Liver (tissue), 8 donors: ENCODE measurements at regions not wholly inside any gene's neighbourhood (a gene's known extent, or its start where the extent isn't known, plus 50 kb on each side); places are given as distances from the start of the nearest gene placed in this dataset.

Source experiments
- DNase-seq: peaks from one replicate; pipeline ENCODE4 v3.0.0-alpha.2; 2017; ENCODE audit warnings: low spot score
- H3K27ac ChIP-seq, 2 donors: one replicate each; pipeline ENCODE4 v1.7.0; 2013; ENCODE audit warnings: inconsistent platforms in 2 of 2, low read length in 2 of 2, control low read depth in 1 of 2, low read depth in 1 of 2, mild to moderate bottlenecking in 1 of 2
- H3K27me3 ChIP-seq, 4 donors: one replicate each; pipeline versions ENCODE4 v1.6.1 to v1.7.0; 2013; ENCODE audit warnings: low read length in 3 of 4, inconsistent platforms in 1 of 4, mild to moderate bottlenecking in 1 of 4, moderate library complexity in 1 of 4; ENCODE audit not compliant: control insufficient read depth in 4 of 4, insufficient read depth in 4 of 4
- H3K36me3 ChIP-seq, 4 donors: one replicate each; pipeline versions ENCODE4 v1.6.1 to v1.7.0; 2013; ENCODE audit warnings: low read length in 3 of 4, mild to moderate bottlenecking in 3 of 4, low read depth in 1 of 4, moderate library complexity in 1 of 4; ENCODE audit not compliant: control insufficient read depth in 4 of 4, insufficient read depth in 3 of 4
- H3K4me1 ChIP-seq, 4 donors: one replicate each; pipeline versions ENCODE4 v1.6.1 to v1.7.0; 2013; ENCODE audit warnings: low read length in 3 of 4, mild to moderate bottlenecking in 3 of 4, moderate library complexity in 1 of 4; ENCODE audit not compliant: control insufficient read depth in 4 of 4, insufficient read depth in 4 of 4
- H3K4me3 ChIP-seq, 3 donors: one replicate each; pipeline versions ENCODE4 v1.6.1 to v1.7.0; 2013; ENCODE audit warnings: low read length in 3 of 3, control low read depth in 1 of 3, low read depth in 1 of 3, mild to moderate bottlenecking in 1 of 3
- H3K9ac ChIP-seq, 2 donors: one replicate each; pipeline ENCODE4 v1.7.0; 2013; ENCODE audit warnings: low read length in 2 of 2, mild to moderate bottlenecking in 2 of 2, moderate library complexity in 2 of 2, control low read depth in 1 of 2, low read depth in 1 of 2
- H3K9me3 ChIP-seq, 4 donors: one replicate each; pipeline versions ENCODE4 v1.6.1 to v1.7.0; 2013; ENCODE audit warnings: low read length in 3 of 4; ENCODE audit not compliant: control insufficient read depth in 4 of 4
- EGR1 ChIP-seq, 2 donors: IDR thresholded peaks; 2 replicates each; pipeline ENCODE4 v1.6.1; 2016 to 2018; ENCODE audit warnings: antibody characterized with exemption in 2 of 2, low read depth in 2 of 2
- FOXA1 ChIP-seq: IDR thresholded peaks from 2 replicates; pipeline ENCODE4 v1.6.1; 2016; ENCODE audit warnings: antibody characterized with exemption
- FOXA2 ChIP-seq: IDR thresholded peaks from 2 replicates; pipeline ENCODE4 v1.6.1; 2016; ENCODE audit warnings: antibody characterized with exemption
- GABPA ChIP-seq, 2 donors: IDR thresholded peaks in 1 of 2; conservative IDR thresholded peaks in 1 of 2; 2 replicates each; pipeline ENCODE4 v1.6.1; 2016; ENCODE audit warnings: antibody characterized with exemption in 2 of 2, mild to moderate bottlenecking in 1 of 2, moderate library complexity in 1 of 2
- HNF4A ChIP-seq, 2 donors: conservative IDR thresholded peaks; 2 replicates each; pipeline ENCODE4 v1.6.1; 2016; ENCODE audit warnings: antibody characterized with exemption in 2 of 2, mild to moderate bottlenecking in 2 of 2
- HNF4G ChIP-seq: IDR thresholded peaks from 2 replicates; pipeline ENCODE4 v1.6.1; 2016; ENCODE audit warnings: antibody characterized with exemption
- JUND ChIP-seq, 2 donors: IDR thresholded peaks; 2 replicates each; pipeline ENCODE4 v1.6.1; 2016; ENCODE audit warnings: antibody characterized with exemption in 2 of 2
- NR2F2 ChIP-seq: IDR thresholded peaks from 2 replicates; pipeline ENCODE4 v1.6.1; 2016; ENCODE audit warnings: antibody characterized with exemption
- RAD21 ChIP-seq, 2 donors: IDR thresholded peaks; 2 replicates each; pipeline ENCODE4 v1.6.1; 2016; ENCODE audit warnings: antibody characterized with exemption in 2 of 2, mild to moderate bottlenecking in 2 of 2
- RXRA ChIP-seq, 2 donors: IDR thresholded peaks; 2 replicates each; pipeline ENCODE4 v1.6.1; 2017 to 2018; ENCODE audit warnings: antibody characterized with exemption in 2 of 2, mild to moderate bottlenecking in 1 of 2
- SP1 ChIP-seq: IDR thresholded peaks from 2 replicates; pipeline ENCODE4 v1.6.1; 2018; ENCODE audit warnings: antibody characterized with exemption, mild to moderate bottlenecking
- TAF1 ChIP-seq: conservative IDR thresholded peaks from 2 replicates; pipeline ENCODE4 v1.6.1; 2016; ENCODE audit warnings: antibody characterized with exemption, mild to moderate bottlenecking
- YY1 ChIP-seq: IDR thresholded peaks from 2 replicates; pipeline ENCODE4 v1.6.1; 2016; ENCODE audit warnings: antibody characterized with exemption, mild to moderate bottlenecking
- WGBS: extraction: QIAGEN DNeasy Blood & Tissue Kit; methylation state at CpG from one replicate; pipeline ENCODE4 v1.1.7; 2013; 5-methylcytosine and 5-hydroxymethylcytosine counted together
- TF ChIP-seq, protein P1 (sequence below): IDR thresholded peaks from 2 replicates; pipeline ENCODE4 v1.6.1; 2016; ENCODE audit warnings: antibody characterized with exemption, mild to moderate bottlenecking
- TF ChIP-seq, protein P2 (sequence below): IDR thresholded peaks from 2 replicates; pipeline ENCODE4 v1.6.1; 2016; ENCODE audit warnings: antibody characterized with exemption
- TF ChIP-seq, protein P3 (sequence below): IDR thresholded peaks from 2 replicates; pipeline ENCODE4 v1.6.1; 2016; ENCODE audit warnings: antibody characterized with exemption
- TF ChIP-seq, protein P4 (sequence below): IDR thresholded peaks from 2 replicates; pipeline ENCODE4 v1.6.1; 2016; ENCODE audit warnings: antibody characterized with exemption
- TF ChIP-seq, protein P5 (sequence below): fragments of 150-350 bp; IDR thresholded peaks from 2 replicates; pipeline ENCODE4 v1.5.1; 2017; ENCODE audit warnings: improper control_type of control experiment, low read depth, low read length; ENCODE audit not compliant: missing input control
- donor health status: healthy.
- donor health status: healthy.
- donor health status: healthy.
- donor health status: healthy.
- donor health status: healthy.

DNA sequence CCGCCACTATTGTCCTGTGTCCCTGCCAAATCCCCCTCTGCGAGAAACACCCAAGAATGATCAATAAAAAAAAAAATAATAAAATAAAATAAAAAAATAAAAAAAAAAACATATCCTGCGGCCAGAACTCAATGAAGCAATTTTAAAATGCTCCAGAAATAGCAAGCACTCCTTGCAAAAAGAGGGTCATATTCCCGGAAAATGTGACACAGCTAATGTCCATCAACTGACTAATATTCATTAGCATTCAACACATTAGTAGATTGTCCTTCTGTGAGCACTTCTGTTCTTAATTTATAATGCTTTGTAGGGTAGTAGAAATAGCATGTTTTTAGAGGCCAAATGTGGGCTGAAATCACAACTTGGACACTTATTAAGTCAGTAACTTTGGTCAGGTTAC is 252.3 kb upstream of the SESN3 start:
- 82% methylated on average over 4 of the region's 4 CpGs for WGBS
- TF ChIP-seq RXRA (IDR thresholded peaks at IDR 0.05) (no peak), YY1 (no peak), FOXA2 (no peak), HNF4G (no peak), NR2F2 (no peak), SP1 (no peak), EGR1 (IDR thresholded peaks at IDR 0.05; ENCODE audit: low read depth in 2 of 2) (no peak), HNF4A (conservative IDR thresholded peaks at IDR 0.05) (no peak), RAD21 (IDR thresholded peaks at IDR 0.05) (no peak), GABPA (IDR thresholded peaks at IDR 0.05 in 1 of 2, conservative IDR thresholded peaks at IDR 0.05 in 1 of 2) (no peak), TAF1 (no peak)
- TF ChIP-seq, protein P1, sequence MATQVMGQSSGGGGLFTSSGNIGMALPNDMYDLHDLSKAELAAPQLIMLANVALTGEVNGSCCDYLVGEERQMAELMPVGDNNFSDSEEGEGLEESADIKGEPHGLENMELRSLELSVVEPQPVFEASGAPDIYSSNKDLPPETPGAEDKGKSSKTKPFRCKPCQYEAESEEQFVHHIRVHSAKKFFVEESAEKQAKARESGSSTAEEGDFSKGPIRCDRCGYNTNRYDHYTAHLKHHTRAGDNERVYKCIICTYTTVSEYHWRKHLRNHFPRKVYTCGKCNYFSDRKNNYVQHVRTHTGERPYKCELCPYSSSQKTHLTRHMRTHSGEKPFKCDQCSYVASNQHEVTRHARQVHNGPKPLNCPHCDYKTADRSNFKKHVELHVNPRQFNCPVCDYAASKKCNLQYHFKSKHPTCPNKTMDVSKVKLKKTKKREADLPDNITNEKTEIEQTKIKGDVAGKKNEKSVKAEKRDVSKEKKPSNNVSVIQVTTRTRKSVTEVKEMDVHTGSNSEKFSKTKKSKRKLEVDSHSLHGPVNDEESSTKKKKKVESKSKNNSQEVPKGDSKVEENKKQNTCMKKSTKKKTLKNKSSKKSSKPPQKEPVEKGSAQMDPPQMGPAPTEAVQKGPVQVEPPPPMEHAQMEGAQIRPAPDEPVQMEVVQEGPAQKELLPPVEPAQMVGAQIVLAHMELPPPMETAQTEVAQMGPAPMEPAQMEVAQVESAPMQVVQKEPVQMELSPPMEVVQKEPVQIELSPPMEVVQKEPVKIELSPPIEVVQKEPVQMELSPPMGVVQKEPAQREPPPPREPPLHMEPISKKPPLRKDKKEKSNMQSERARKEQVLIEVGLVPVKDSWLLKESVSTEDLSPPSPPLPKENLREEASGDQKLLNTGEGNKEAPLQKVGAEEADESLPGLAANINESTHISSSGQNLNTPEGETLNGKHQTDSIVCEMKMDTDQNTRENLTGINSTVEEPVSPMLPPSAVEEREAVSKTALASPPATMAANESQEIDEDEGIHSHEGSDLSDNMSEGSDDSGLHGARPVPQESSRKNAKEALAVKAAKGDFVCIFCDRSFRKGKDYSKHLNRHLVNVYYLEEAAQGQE = no peak
- TF ChIP-seq, protein P2, sequence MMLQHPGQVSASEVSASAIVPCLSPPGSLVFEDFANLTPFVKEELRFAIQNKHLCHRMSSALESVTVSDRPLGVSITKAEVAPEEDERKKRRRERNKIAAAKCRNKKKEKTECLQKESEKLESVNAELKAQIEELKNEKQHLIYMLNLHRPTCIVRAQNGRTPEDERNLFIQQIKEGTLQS = no peak
- TF ChIP-seq, protein P3, sequence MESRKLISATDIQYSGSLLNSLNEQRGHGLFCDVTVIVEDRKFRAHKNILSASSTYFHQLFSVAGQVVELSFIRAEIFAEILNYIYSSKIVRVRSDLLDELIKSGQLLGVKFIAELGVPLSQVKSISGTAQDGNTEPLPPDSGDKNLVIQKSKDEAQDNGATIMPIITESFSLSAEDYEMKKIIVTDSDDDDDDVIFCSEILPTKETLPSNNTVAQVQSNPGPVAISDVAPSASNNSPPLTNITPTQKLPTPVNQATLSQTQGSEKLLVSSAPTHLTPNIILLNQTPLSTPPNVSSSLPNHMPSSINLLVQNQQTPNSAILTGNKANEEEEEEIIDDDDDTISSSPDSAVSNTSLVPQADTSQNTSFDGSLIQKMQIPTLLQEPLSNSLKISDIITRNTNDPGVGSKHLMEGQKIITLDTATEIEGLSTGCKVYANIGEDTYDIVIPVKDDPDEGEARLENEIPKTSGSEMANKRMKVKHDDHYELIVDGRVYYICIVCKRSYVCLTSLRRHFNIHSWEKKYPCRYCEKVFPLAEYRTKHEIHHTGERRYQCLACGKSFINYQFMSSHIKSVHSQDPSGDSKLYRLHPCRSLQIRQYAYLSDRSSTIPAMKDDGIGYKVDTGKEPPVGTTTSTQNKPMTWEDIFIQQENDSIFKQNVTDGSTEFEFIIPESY = no peak
- TF ChIP-seq, protein P4, sequence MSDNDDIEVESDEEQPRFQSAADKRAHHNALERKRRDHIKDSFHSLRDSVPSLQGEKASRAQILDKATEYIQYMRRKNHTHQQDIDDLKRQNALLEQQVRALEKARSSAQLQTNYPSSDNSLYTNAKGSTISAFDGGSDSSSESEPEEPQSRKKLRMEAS = no peak
- Histone ChIP-seq H3K9ac (no peak overlapping the region), H3K27ac (no peak overlapping the region), H3K36me3 (no peaks in the 10 kb centered on the region), H3K9me3 (no peaks in the 10 kb centered on the region), H3K4me3 (no peak overlapping the region), H3K4me1 (no peaks in the 10 kb centered on the region), H3K27me3 (peaks cover 0 to 2% (median 0%) of the 10 kb centered on the region in 4 donors)
- no peak for DNase-seq

DNA sequence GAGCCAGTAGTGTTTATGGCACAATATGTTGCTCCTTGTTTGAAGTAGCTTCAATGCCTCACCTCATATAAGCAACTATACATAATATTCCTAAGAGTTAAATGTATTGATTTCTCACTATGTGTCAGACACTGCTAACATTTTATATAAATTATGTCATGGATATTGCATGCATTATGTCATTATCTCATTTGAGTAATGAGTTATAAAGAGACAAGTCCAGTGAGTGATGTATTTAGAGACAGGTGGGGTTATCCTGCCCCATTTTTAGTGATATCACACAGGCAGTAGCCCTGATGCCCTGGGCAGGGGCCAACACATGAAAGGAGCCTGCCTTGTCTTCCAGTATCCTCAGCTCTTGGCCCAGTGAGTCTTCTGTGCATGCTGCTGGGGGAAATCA is 247.0 kb upstream of the SESN3 start:
- DNase-seq = no peak
- Histone ChIP-seq H3K27me3 (no peaks in the 10 kb centered on the region), H3K9ac (no peak overlapping the region), H3K36me3 (no peaks in the 10 kb centered on the region), H3K27ac (no peak overlapping the region), H3K4me1 (no peaks in the 10 kb centered on the region), H3K4me3 (no peak overlapping the region), H3K9me3 (no peaks in the 10 kb centered on the region)
- TF ChIP-seq RAD21 (IDR thresholded peaks at IDR 0.05) (no peak), JUND (IDR thresholded peaks at IDR 0.05) (no peak), YY1 (no peak), NR2F2 (no peak), FOXA1 (no peak), EGR1 (IDR thresholded peaks at IDR 0.05; ENCODE audit: low read depth in 2 of 2) (no peak)
- TF ChIP-seq, protein P5, sequence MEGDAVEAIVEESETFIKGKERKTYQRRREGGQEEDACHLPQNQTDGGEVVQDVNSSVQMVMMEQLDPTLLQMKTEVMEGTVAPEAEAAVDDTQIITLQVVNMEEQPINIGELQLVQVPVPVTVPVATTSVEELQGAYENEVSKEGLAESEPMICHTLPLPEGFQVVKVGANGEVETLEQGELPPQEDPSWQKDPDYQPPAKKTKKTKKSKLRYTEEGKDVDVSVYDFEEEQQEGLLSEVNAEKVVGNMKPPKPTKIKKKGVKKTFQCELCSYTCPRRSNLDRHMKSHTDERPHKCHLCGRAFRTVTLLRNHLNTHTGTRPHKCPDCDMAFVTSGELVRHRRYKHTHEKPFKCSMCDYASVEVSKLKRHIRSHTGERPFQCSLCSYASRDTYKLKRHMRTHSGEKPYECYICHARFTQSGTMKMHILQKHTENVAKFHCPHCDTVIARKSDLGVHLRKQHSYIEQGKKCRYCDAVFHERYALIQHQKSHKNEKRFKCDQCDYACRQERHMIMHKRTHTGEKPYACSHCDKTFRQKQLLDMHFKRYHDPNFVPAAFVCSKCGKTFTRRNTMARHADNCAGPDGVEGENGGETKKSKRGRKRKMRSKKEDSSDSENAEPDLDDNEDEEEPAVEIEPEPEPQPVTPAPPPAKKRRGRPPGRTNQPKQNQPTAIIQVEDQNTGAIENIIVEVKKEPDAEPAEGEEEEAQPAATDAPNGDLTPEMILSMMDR = no peak
- TF ChIP-seq, protein P1 = no peak
- TF ChIP-seq, protein P2 = no peak
